Adrenal gland (tissue), 9 donors: ENCODE measurements at regions not wholly inside any gene's neighbourhood (a gene's known extent, or its start where the extent isn't known, plus 50 kb on each side); places are given as distances from the start of the nearest gene placed in this dataset.

ENCODE experiments used
- DNase-seq, 7 donors: peaks; one replicate each; pipeline ENCODE4 v3.0.0-alpha.2; 2019 to 2020
- H3K27ac ChIP-seq, 5 donors: fragments of 200-600 bp; sonication (generic) in 4 of 5; 1 replicate in 3 of 5; 2 replicates in 2 of 5; pipeline versions ENCODE4 v1.5.1 to v1.8.0; 2016 to 2020; ENCODE audit warnings: mild to moderate bottlenecking in 1 of 5
- H3K27me3 ChIP-seq: fragments of 200-600 bp; 2 replicates; pipeline ENCODE4 v1.8.0; 2021
- H3K36me3 ChIP-seq, 2 donors: fragments of 200-600 bp; replicated peaks in 1 of 2; 1 replicate in 1 of 2; 2 replicates in 1 of 2; pipeline versions ENCODE4 v1.5.1 to v1.8.0; 2018 to 2022
- H3K4me1 ChIP-seq, 2 donors: fragments of 200-600 bp; replicated peaks in 1 of 2; 1 replicate in 1 of 2; 2 replicates in 1 of 2; pipeline versions ENCODE4 v1.5.1 to v1.8.0; 2018 to 2021
- H3K4me3 ChIP-seq, 4 donors: fragments of 200-600 bp; sonication (generic) in 3 of 4; one replicate each; pipeline ENCODE4 v1.5.1; 2016 to 2018
- H3K9me3 ChIP-seq, 3 donors: fragments of 200-600 bp; sonication (generic) in 1 of 3; replicated peaks in 1 of 3; 1 replicate in 2 of 3; 2 replicates in 1 of 3; pipeline versions ENCODE4 v1.5.1 to v1.8.0; 2016 to 2021
- CTCF ChIP-seq, 6 experiments: fragments of 450-650 bp in 4 of 6; fragments of 200-600 bp in 2 of 6; sonication (generic) in 1 of 6; IDR thresholded peaks; 1 replicate in 5 of 6; 2 replicates in 1 of 6; pipeline versions ENCODE4 v1.5.1 to v1.8.0; 2016 to 2021; ENCODE audit warnings: antibody characterized with exemption in 6 of 6, mild to moderate bottlenecking in 2 of 6, moderate library complexity in 1 of 6
- POLR2A ChIP-seq, 2 donors: fragments of 450-650 bp; IDR thresholded peaks; one replicate each; pipeline ENCODE4 v1.6.1; 2017; ENCODE audit warnings: antibody characterized with exemption in 2 of 2, mild to moderate bottlenecking in 2 of 2, moderate library complexity in 1 of 2
- WGBS, 4 donors: extraction: QIAGEN DNeasy Blood & Tissue Kit in 2 of 4; methylation state at CpG; one replicate each; pipeline versions ENCODE4 v1.1.5 to v1.1.7; 2013 to 2017; 5-methylcytosine and 5-hydroxymethylcytosine counted together
- intact Hi-C, 2 donors: fragments of 100-400 bp; cut with DNase I; formaldehyde crosslinking; loops; one replicate each; pipeline versions ENCODE4 v1.14.1 to v1.15.0; 2022 to 2023
- donor health status: healthy with polysubstance abuse.
- donor health status: Bipolar disorder and iron deficiency.
- donor health status: DM: yes; HTN: yes; CAD: no.
- donor health status: DM: no; HTN: no; CAD: no.
- donor health status: DM: no; HTN: no; CAD: no.

GRCh38 chr5:68698025-68698940 lies 395.5 kb upstream of the SLC30A5 start:
- Histone ChIP-seq H3K9me3 (peaks cover 0 to 5% (median 0%) of the 10 kb centered on the region in 3 donors), H3K27ac (no peak overlapping the region), H3K4me3 (no peak overlapping the region), H3K36me3 (no peaks in the 10 kb centered on the region), H3K4me1 (no peaks in the 10 kb centered on the region), H3K27me3 (no peaks in the 10 kb centered on the region)
- no peak for DNase-seq
- TF ChIP-seq CTCF (IDR thresholded peaks at IDR 0.05) (no peak), POLR2A (IDR thresholded peaks at IDR 0.05) (no peak)
- intact Hi-C loops: no loop called here
- WGBS, 4 donors: 75 to 82% (median 77%) methylated on average over 4 of the region's 4 CpGs

- intact Hi-C loops: no loop called here
Observed at GRCh38 chr5:68699966-68700365, 393.8 kb upstream of the SLC30A5 start.

GRCh38 chr5:68707575-68707974 lies 386.2 kb upstream of the SLC30A5 start:
- Histone ChIP-seq H3K27ac (no peak overlapping the region), H3K27me3 (no peaks in the 10 kb centered on the region), H3K4me3 (no peak overlapping the region), H3K9me3 (no peaks in the 10 kb centered on the region), H3K36me3 (no peaks in the 10 kb centered on the region), H3K4me1 (no peaks in the 10 kb centered on the region)
- no peak for TF ChIP-seq POLR2A (IDR thresholded peaks at IDR 0.05)
- TF ChIP-seq CTCF (IDR thresholded peaks at IDR 0.05): no peak
- no peak for DNase-seq
- 50 to 79% (median 54%) methylated on average over 2 of the region's 2 CpGs for WGBS, 4 donors
- intact Hi-C loops: no loop called here

More at GRCh38 chr5:68699966-68700365, 393.8 kb upstream of the SLC30A5 start:
- Histone ChIP-seq H3K27me3 (no peaks in the 10 kb centered on the region), H3K36me3 (no peaks in the 10 kb centered on the region), H3K4me3 (no peak overlapping the region), H3K4me1 (no peaks in the 10 kb centered on the region), H3K9me3 (peaks cover 0 to 5% (median 0%) of the 10 kb centered on the region in 3 donors), H3K27ac (no peak overlapping the region)
- no peak for TF ChIP-seq POLR2A (IDR thresholded peaks at IDR 0.05)
- TF ChIP-seq CTCF (IDR thresholded peaks at IDR 0.05): no peak
- WGBS, 4 donors: 87 to 92% (median 89%) methylated on average over 2 of the region's 2 CpGs
- no peak for DNase-seq

- WGBS, 4 donors: 87 to 91% (median 89%) methylated on average over 7 of the region's 7 CpGs
- Histone ChIP-seq H3K4me3 (no peak overlapping the region), H3K36me3 (no peaks in the 10 kb centered on the region), H3K27me3 (no peaks in the 10 kb centered on the region), H3K9me3 (no peaks in the 10 kb centered on the region), H3K4me1 (no peaks in the 10 kb centered on the region), H3K27ac (no peak overlapping the region)
- TF ChIP-seq POLR2A (IDR thresholded peaks at IDR 0.05): no peak
- no peak for TF ChIP-seq CTCF (IDR thresholded peaks at IDR 0.05)
- intact Hi-C loops: no loop called here
- DNase-seq: no peak
Observed at GRCh38 chr5:68708156-68708841, 385.5 kb upstream of the SLC30A5 start.
